Tibial nerve (tissue), 3 donors: ENCODE measurements at regions not wholly inside any gene's neighbourhood (a gene's known extent, or its start where the extent isn't known, plus 50 kb on each side); places are given as distances from the start of the nearest gene placed in this dataset.
"Not testable (repeated sequence)": the region's sequence is repeated elsewhere in the genome, so short reads cannot be mapped to it uniquely, and the experiment has no call there.

ENCODE experiments used
- CTCF ChIP-seq, 5 experiments: fragments of 200-600 bp in 3 of 5; fragments of 450-650 bp in 2 of 5; sonication (generic) in 3 of 5; IDR thresholded peaks; one replicate each; pipeline ENCODE4 v1.5.1; 2016 to 2019; ENCODE audit warnings: antibody characterized with exemption in 5 of 5, mild to moderate bottlenecking in 3 of 5, moderate library complexity in 2 of 5
- POLR2A ChIP-seq, 2 donors: fragments of 450-650 bp; IDR thresholded peaks; one replicate each; pipeline ENCODE4 v1.6.1; 2017; ENCODE audit warnings: antibody characterized with exemption in 2 of 2, mild to moderate bottlenecking in 2 of 2, moderate library complexity in 2 of 2

DNA sequence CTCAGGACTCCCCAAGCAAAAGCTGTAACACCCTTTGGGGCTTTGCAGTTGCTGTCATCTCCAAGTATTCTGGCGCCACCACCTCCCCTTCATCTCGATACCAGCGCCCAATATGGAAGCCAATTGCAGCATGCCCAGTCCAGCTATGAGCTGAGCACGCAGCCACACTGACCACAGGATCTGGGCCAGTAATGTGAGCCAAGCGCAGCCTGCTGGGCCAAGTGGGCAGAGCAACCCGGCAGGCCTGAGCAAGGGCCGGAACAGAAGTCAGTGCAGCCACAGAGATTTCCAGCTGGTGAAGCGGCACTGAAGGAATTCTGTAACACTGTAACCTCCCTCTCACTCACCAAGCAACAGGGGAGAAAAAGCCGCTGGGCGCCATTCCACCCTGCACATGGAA lies 268.6 kb downstream of the SPATA31A1 start:
- TF ChIP-seq CTCF, POLR2A (IDR thresholded peaks at IDR 0.05): not testable (repeated sequence)
